ENCODE measurements at regions not wholly inside any gene's neighbourhood (a gene's known extent, or its start where the extent isn't known, plus 50 kb on each side); places are given as distances from the start of the nearest gene placed in this dataset.
"Not testable (repeated sequence)": the region's sequence is repeated elsewhere in the genome, so short reads cannot be mapped to it uniquely, and the experiment has no call there.

DNA sequence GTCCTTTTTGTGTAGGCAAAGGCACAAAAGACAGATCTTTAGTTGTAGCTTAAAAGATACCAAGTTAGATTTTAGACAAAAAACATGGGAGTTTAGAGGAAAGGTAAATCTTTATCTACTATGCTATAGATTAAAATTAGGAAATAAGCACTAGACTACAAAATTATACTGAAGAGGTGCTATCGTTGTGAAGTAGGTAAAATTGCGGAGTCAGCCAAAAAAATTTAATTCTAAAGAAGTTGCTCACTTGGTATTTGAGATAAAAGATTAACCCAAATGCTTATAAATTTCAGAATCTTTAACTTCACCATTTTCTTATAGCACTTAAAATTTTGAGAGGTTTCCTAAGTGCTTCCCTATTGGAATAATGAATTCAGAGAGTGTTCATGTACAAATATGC lies 604.1 kb downstream of the GRXCR1 start:
- no peak for DNase-seq (ENCODE audit: extremely low spot score, unreplicated experiment)
- Mint-ChIP-seq H3K27me3 (ENCODE audit: unreplicated experiment) (peaks cover 12% of the 10 kb centered on the region), H3K4me3 (ENCODE audit: unreplicated experiment) (no peak overlapping the region), H3K4me1 (ENCODE audit: unreplicated experiment) (no peaks in the 10 kb centered on the region), H3K36me3 (ENCODE audit: unreplicated experiment) (no peaks in the 10 kb centered on the region), H3K9me3 (ENCODE audit: unreplicated experiment) (no peaks in the 10 kb centered on the region), H3K27ac (ENCODE audit: unreplicated experiment) (no peak overlapping the region)
- TF ChIP-seq CTCF (IDR thresholded peaks at IDR 0.05), result no peak

DNA sequence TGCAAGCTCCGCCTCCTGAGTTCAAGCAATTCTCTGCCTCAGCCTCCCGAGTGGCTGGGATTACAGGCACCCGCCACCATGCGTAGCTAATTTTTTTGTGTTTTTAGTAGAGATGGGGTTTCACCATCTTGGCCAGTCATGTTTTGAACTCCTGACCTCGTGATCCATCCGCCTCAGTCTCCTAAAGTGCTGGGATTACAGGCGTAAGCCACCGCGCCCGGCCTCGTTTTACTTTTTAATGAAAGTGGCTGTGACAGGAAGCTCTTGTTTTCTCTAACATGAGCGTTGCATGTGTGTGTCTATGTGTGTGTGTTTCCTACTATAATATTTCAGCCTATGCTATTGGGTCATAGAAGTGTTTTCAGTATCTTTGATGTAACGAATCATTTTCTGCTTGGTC lies 613.3 kb downstream of the GRXCR1 start:
- H3K4me1 Mint-ChIP-seq (ENCODE audit: unreplicated experiment); H3K9me3 Mint-ChIP-seq (ENCODE audit: unreplicated experiment); H3K4me3 Mint-ChIP-seq (ENCODE audit: unreplicated experiment); H3K36me3 Mint-ChIP-seq (ENCODE audit: unreplicated experiment); H3K27me3 Mint-ChIP-seq (ENCODE audit: unreplicated experiment); H3K27ac Mint-ChIP-seq (ENCODE audit: unreplicated experiment); DNase-seq (ENCODE audit: extremely low spot score, unreplicated experiment): not testable (repeated sequence)

DNA sequence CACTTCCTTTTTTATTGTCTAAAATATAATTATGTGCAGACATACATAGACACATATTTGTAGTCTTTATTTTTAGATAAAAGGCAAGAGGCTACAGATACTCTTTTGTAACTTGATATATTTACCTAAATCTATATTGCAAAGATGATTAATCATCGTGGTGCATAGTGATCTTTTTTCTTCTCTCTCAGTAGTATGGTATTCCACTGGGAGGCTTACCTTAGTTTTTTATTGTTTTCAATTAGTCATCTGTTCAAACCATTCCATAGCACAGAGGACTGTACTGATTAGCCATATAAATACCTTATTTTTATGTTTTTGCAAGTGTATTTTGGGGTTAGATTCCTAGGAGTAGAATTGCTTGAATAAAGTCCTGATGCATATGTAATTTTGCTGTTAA lies 619.7 kb downstream of the GRXCR1 start:
- no peaks in the 10 kb centered on the region for H3K9me3 Mint-ChIP-seq (ENCODE audit: unreplicated experiment)
- H3K27me3 Mint-ChIP-seq (ENCODE audit: unreplicated experiment), result no peaks in the 10 kb centered on the region
- no peaks in the 10 kb centered on the region for H3K36me3 Mint-ChIP-seq (ENCODE audit: unreplicated experiment)
- DNase-seq (ENCODE audit: extremely low spot score, unreplicated experiment), result no peak
- H3K4me3 Mint-ChIP-seq (ENCODE audit: unreplicated experiment), result no peak overlapping the region
- no peaks in the 10 kb centered on the region for H3K4me1 Mint-ChIP-seq (ENCODE audit: unreplicated experiment)
- TF ChIP-seq CTCF (IDR thresholded peaks at IDR 0.05), result no peak
- H3K27ac Mint-ChIP-seq (ENCODE audit: unreplicated experiment), result no peak overlapping the region

DNA sequence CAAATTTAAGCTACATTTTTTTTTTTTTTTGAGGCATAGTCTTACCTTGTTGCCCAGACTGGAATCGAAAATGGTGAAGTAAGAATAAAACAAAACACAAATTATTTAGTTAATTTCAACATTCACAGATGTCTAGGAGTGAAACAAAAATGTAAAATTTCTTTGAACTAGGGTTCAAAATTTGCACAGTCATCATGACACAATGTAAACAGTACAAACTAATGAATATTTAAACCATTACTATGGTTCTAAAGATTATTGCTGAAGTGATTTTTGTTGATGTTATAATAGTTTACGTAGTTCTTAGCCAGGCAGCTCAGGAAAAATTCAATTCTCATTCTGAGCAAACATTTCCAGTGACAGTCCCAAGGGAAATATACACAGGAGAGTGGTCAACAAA lies 633.1 kb downstream of the GRXCR1 start:
- Mint-ChIP-seq H3K4me3 (ENCODE audit: unreplicated experiment) (no peak overlapping the region), H3K9me3 (ENCODE audit: unreplicated experiment) (no peaks in the 10 kb centered on the region), H3K27me3 (ENCODE audit: unreplicated experiment) (no peaks in the 10 kb centered on the region), H3K36me3 (ENCODE audit: unreplicated experiment) (no peaks in the 10 kb centered on the region), H3K27ac (ENCODE audit: unreplicated experiment) (no peak overlapping the region), H3K4me1 (ENCODE audit: unreplicated experiment) (no peaks in the 10 kb centered on the region)
- no peak for TF ChIP-seq CTCF (IDR thresholded peaks at IDR 0.05)
- DNase-seq (ENCODE audit: extremely low spot score, unreplicated experiment), result no peak

DNA sequence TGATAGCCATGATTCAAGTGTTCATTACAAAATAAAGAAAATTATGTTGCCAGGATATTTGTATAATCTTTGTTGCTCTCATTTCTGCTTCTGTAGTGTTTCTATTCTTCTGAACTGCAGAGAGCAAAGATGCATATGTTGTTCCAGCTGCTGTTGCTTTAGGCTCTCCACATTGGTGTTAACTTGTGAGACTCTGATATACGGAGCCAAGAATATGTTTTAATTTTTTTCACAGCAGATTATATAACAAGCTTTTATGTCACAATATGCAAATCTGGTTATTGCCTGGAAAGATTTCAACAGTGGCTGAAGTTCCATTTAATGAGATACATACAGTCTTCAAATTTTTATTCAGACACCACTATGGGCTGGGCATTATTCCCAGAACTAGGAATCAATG lies 655.0 kb downstream of the GRXCR1 start:
- Mint-ChIP-seq H3K4me1 (ENCODE audit: unreplicated experiment) (no peaks in the 10 kb centered on the region), H3K36me3 (ENCODE audit: unreplicated experiment) (no peaks in the 10 kb centered on the region), H3K27me3 (ENCODE audit: unreplicated experiment) (no peaks in the 10 kb centered on the region), H3K27ac (ENCODE audit: unreplicated experiment) (no peak overlapping the region), H3K4me3 (ENCODE audit: unreplicated experiment) (no peak overlapping the region), H3K9me3 (ENCODE audit: unreplicated experiment) (peaks cover 6% of the 10 kb centered on the region)
- DNase-seq (ENCODE audit: extremely low spot score, unreplicated experiment), result no peak
- TF ChIP-seq CTCF (IDR thresholded peaks at IDR 0.05), result no peak

DNA sequence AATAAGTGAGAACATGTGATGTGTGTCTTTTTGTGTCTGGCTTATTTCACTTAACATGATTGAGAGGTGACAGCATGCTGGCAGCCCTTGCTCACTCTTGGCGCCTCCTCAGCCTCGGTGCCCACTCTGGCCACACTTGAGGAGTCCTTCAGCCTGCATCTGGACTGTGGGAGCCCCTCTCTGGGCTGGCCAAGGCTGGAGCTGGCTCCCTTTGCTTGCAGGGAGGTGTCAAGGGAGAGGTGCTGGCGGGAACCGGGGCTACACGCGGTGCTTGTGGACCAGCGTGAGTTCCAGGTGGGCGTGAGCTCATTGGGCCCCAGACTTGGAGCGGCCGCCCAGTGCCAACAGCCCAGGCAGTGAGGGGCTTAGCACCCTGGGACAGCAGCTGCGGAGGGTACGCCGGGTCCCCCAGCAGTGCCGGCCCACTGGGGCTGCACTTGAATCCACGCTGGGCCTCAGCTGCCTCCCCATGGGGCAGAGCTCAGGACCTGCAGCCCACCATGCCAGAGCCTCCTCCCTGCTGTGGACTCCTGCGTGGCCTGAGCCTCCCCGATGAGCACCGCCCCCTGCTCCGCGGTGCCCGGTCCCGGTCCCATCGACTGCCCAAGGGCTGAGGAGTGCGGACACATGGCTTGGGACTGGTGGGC lies 658.6 kb downstream of the GRXCR1 start:
- Mint-ChIP-seq H3K36me3 (ENCODE audit: unreplicated experiment) (no peaks in the 10 kb centered on the region), H3K9me3 (ENCODE audit: unreplicated experiment) (peaks cover 23% of the 10 kb centered on the region), H3K27ac (ENCODE audit: unreplicated experiment) (no peak overlapping the region), H3K4me1 (ENCODE audit: unreplicated experiment) (no peaks in the 10 kb centered on the region), H3K4me3 (ENCODE audit: unreplicated experiment) (no peak overlapping the region), H3K27me3 (ENCODE audit: unreplicated experiment) (no peaks in the 10 kb centered on the region)
- no peak for TF ChIP-seq CTCF (IDR thresholded peaks at IDR 0.05)
- DNase-seq (ENCODE audit: extremely low spot score, unreplicated experiment), result no peak
